ENCODE measurements at regions not wholly inside any gene's neighbourhood (a gene's known extent, or its start where the extent isn't known, plus 50 kb on each side); places are given as distances from the start of the nearest gene placed in this dataset.

GRCh38 chr2:19035238-19035637 is 323.2 kb downstream of the OSR1 start:
- no peak for DNase-seq

GRCh38 chr2:19033240-19033639 is 325.2 kb downstream of the OSR1 start:
- DNase-seq, result no peak

GRCh38 chr2:19031642-19032041 is 326.8 kb downstream of the OSR1 start:
- no peak for DNase-seq

DNA sequence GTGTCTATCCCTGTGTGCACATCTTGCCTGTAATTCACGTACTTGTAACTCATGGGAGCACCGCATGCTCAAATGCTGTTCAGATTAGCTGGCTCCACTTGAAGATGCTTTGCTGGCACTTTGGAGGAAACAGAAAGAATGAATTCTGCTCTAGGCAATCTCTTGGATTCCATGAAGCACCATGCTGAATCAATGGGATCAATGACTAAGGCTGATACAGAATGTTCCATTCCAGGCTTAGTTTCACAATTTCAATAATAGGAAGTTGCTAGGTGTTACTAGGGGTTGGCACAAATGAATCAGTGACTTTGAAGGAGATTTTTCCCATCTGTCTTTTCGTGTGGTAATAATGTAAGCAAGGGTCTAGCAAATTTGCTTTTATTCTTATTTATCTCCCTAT is 328.8 kb downstream of the OSR1 start:
- DNase-seq, result no peak

DNA sequence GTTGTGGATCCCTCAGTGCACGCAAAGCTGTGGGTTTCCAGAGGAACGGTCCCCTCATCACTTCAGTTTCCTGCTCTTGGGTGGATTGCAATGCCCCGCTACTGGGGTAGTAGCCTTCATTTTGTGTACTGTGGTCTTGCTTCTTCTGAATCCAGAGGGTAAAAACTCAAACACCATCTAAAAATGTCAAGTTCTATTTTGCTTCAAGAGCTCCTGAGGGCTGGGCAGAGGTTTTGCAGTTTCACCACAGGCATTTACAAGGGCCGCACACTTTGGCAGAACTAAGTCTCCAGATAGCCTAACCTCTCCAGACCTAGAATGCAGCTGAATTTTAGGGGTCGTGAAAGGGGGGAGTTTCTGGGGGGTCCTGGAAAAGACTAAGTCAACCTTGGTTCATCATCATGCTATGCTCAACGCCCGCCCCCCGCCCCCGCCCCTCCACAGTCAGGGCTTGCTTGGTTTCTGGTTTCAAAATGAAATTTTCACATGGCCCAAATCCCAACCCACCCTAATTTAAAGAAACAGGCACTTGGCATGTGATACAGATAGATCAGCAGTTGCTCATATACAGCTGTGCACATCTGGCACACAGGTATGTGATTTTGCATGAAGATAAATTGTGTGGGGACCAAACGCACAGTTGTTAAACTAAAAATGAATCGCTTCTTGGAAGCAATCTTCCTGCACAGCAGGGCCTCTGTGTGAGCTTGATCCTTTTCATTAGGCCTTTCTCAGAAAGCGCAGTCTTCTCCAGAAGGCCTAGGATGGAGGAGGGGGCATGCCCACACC is 329.6 kb downstream of the OSR1 start:
- no peak for DNase-seq

DNA sequence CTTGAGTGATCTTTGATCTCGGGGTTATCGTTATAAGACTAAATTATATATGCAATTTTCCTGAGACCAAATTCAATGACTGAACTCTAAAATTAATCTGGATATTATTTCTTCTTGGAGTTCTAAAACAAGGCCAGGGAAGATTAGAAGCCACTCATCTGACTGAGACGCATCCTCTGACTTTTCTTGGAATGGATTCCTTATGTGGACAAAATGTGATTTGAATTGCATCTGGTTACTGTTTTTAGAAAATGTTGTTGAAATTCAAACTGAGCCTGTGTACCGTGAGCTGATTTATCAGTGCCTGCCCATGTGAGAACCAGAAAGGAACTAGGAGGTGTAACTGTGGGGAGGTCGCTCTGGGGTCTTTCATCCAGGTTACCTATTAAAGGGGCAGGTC is 330.8 kb downstream of the OSR1 start:
- DNase-seq, result no peak

- DNase-seq, result no peak
Measured at GRCh38 chr2:19026261-19026660, 332.2 kb downstream of the OSR1 start.

DNA sequence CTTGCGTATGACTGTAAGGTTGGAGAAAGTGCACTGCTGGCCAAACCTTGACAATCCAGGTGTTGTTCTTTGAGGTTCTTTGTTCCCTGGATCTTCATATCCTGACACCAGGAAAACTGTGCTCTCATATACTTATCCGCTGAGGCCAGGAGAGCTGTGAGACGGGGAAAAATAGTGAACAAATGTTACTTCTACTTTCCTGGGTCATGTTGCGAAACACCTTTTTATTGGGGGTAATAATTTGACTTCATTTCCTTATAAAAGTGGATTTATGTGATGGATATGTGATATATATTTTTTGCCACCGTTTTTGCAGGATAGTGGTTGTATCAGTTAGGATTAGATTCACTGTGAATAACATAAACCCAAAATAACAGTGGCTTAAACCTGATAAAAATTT is 336.1 kb downstream of the OSR1 start:
- no peak for DNase-seq

DNA sequence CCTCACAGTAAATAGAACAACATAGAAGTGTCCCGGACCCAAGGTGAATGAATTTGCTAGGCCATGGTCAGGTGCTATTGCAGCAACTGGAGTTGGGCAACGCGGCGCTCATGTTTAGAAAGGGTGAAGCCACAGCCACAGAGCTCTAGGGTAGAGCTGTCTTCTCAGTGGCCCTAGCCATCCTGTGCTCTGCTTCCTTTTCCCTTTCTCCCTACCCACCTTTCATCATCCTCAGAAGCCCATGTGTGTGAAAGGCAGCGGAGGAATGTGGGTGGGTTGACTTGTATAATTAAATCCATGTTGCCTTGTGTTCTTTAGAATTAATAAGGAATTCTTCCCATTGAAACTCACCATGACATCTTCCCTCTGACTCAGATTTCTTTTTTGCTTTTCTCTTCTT is 336.7 kb downstream of the OSR1 start:
- DNase-seq, result no peak

DNA sequence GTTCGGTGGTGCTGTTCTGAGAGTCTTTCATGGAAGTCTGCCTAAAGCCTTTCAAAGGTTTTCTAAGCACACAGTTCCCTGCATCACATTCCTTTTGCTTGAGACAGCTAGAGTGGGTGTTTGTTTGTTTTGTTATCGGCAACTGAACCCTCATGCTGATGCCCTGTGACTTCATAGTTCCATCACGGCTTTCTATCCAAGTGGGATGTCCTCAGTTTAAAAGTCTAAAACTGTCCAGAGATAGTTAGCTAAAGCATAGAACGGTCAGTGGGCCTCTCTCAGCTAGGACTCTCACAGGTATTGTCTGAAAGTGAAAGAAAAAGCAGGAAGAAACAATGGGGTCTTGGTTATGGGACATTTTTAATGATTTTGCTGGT is 337.3 kb downstream of the OSR1 start:
- no peak for DNase-seq

DNA sequence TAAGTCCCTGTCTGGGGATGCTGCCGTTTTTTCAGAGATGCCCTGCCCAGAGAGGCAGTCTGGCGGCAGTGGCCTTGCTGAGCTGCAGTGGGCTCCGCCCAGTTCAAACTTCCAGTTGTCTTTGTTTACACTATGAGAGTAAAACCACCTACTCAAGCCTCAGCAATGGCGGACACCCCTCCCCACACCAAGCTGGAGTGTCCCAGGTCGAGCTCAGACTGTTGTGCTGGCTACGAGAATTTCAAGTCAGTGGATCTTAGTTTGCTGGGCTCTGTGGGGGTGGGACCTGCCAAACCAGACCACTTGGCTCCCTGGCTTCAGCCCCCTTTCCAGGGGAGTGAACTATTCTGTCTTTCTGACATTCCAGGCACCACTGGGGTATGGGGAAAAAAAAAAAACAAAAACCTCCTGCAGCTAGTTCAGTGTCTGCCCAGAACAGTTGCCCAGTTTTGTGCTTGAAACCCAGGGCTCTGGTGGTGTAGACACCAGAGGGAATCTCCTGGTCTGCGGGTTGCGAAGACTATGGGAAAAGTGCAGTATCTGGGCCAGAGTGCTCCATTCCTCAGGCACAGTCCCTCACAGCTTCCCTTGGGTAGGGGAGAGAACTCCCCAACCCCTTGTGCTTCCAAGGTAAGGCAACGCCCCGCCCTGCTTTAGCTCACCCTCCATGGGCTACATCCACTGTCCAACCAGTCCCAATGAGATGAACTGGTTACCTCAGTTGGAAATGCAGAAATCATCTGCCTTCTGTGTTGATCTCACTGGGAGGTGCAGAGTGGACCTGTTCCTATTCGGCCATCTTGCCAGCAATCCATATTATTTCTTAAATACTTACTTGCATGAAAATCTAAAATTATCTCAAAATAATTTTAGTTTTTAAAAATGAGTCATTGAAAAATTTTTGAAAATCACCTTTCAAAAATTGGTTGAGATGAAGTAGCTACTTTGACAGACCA is 338.0 kb downstream of the OSR1 start:
- DNase-seq, result no peak

DNA sequence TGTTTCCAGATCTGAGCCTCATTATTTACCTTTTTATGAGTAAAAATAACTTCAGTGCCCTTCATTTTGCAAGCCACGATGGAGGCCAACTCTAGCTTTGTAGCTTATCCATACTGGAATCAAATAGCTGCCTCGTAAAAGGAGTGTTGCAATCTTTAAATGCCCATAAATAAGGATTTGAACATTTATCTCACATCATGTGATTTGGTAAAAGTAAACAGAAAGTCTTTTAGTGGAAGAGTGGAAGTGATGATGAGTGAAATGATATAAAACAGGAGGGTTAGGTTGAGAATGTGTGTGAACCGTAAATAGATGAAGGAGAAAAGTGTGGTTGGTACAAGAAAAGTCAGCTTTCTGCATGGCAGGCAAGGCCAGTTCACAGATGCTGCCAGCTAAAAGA is 348.9 kb downstream of the OSR1 start:
- DNase-seq, result no peak

GRCh38 chr2:19003554-19003953 is 354.9 kb downstream of the OSR1 start:
- no peak for DNase-seq

DNA sequence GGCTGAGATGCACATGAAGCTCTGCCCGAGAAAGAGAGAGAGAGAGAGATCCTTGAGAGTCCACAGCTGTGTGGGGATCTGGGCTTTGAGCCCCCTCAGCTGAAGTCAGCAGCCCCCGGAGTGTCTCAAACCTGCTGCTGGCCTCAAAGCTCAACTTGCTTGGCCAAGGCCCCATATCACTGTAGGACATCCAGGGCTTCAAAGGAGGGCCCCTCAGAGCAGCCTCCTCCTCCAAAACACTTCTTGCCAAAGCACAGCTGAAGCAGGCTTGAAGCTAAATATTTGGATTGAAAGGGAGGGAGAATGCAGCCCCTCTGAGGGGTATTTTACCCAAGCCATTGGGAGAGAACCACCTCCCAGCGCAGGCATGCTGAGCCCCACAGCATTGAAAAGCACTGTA is 357.6 kb downstream of the OSR1 start:
- DNase-seq, result no peak

DNA sequence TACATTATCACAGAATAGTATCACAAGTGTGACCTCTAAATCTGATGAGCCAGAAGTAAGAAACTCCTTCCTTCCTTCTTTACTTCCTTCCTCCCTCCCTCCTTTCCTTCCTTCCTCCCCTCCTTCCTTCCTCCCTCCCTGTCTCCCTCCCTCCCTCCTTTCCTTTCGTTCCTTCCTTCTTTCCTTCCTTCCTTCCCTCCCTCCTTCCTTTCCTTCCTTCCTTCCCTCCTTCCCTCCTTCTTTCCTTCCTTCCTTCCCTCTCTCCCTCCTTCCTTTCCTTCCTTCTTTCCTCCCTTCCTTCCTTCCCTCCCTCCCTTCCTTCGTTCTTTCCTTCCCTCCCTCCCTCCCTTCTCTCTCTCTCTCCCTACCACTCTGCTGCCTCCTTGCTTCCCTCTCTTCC is 359.2 kb downstream of the OSR1 start:
- no peak for DNase-seq

DNA sequence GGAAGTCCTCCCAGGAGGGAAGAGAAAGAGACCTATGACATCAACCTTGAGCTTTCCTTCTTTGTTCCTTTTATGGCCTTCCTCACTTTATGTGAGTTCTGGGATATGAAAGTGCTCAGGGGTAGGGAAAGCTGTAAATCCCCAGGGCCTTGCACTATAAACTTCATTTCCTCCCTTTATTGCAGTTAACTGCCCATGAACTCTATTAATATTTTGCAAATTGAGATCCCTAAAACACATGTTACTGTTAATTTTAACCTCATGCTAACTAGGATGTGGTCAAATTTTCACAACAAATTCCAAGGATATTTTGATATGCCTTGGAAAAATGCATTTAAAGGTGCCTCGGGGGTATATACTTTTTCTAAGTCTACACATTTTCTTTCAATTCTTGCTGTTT is 359.9 kb downstream of the OSR1 start:
- no peak for DNase-seq

- DNase-seq, result no peak
Measured at GRCh38 chr2:18993756-18994338, 364.6 kb downstream of the OSR1 start.

DNA sequence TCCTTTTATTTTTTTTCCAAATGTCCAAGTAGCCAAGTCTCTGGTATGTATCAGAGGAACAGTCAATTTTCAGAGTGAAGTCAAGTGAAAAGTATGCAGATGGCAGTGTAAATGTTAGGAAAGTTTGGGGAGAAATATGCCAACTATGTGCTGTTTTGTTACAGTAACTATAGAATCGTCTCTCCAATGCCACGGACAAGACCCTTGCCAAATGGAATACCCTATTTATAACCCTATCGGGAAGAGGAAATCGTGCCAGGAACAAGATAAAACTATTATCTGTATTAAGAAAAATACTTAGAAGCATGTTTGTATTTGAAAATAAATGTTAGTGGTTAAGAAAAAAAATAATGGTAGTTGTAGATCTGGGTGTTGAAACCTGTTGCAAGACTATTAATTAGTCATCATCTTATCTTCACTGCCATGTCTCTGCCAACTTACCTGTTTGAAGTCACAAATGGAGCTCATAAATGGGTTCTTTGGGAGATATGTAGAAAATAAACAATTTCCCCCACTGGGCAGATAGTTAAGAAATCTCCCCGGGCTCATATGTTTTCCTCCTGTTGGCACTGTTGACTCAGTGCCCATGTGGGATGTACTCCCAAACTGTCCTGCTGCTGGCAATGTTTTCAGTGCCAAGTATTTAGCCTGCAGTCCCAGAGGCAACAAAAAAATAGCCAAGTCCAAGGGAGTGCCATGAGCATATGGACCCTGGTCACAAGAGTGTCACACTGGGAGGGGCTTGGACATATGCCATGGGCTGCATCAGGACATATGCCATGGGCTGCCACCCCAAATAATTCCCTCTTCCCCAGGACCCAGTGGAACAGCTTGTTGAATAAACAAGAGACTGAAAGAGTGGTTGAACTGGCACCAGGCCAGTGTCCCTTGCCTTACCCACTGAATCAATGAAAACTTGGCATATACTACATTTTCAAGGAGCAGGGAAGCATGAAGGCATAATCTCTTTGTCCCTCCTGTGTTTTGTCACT is 366.9 kb downstream of the OSR1 start:
- no peak for DNase-seq

GRCh38 chr2:18988631-18989232 is 369.7 kb downstream of the OSR1 start:
- DNase-seq, result no peak

- peak; percentile 29 for DNase-seq
Measured at GRCh38 chr2:18987592-18988073, 370.8 kb downstream of the OSR1 start.

DNA sequence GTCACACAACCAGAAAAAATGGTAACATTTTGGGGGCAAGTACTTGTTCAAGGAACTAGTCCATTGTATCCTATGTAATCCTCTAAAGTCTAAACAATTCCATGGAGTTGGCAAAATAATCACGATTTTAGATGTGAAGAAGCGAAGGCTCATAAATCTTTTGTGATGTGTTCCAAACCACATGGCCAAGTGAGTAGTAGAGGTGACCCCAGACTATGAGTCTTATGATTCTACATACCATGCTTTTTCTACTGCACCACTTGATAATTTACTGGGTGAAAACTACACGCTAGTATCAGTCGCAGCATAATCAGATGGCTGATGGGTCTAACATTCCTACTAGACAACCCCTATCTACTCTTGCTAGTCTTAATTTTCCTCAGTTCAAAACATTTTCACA is 371.4 kb downstream of the OSR1 start:
- DNase-seq, result no peak

Data from renal pelvis (tissue), 1 donor.